Esophagus squamous epithelium (tissue), 4 donors: ENCODE measurements at regions not wholly inside any gene's neighbourhood (a gene's known extent, or its start where the extent isn't known, plus 50 kb on each side); places are given as distances from the start of the nearest gene placed in this dataset.

Experiments used
- POLR2A ChIP-seq, 4 donors: fragments of 450-650 bp; IDR thresholded peaks; one replicate each; pipeline ENCODE4 v1.6.1; 2017; ENCODE audit warnings: antibody characterized with exemption in 4 of 4, mild to moderate bottlenecking in 4 of 4, moderate library complexity in 3 of 4
- TF ChIP-seq, protein P1 (sequence below), 6 experiments: fragments of 450-650 bp in 4 of 6; fragments of 200-600 bp in 2 of 6; sonication (generic) in 2 of 6; IDR thresholded peaks; one replicate each; pipeline ENCODE4 v1.5.1; 2016 to 2019; ENCODE audit warnings: antibody characterized with exemption in 6 of 6, mild to moderate bottlenecking in 4 of 6, moderate library complexity in 4 of 6

DNA sequence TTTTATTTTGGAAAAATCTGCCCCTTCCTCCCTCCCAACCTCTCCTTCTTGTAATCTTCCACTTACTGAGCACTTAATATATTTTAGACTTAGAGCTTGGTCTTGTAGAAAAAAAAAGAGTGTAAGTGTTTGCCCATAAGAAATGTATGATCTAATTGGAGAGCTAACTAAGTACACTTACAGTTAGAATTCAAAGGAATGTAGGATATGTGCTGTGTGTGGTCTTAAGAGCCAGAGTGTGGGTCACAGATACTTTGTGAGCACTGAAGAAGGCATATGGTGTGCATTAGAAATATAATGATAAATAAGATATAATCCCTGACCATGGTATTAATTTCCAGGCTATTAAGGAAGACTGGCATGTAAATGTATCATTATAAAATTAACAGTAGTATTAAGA, 91.8 kb upstream of the ZNF521 start:
- TF ChIP-seq POLR2A (IDR thresholded peaks at IDR 0.05) = no peak
- TF ChIP-seq, protein P1, sequence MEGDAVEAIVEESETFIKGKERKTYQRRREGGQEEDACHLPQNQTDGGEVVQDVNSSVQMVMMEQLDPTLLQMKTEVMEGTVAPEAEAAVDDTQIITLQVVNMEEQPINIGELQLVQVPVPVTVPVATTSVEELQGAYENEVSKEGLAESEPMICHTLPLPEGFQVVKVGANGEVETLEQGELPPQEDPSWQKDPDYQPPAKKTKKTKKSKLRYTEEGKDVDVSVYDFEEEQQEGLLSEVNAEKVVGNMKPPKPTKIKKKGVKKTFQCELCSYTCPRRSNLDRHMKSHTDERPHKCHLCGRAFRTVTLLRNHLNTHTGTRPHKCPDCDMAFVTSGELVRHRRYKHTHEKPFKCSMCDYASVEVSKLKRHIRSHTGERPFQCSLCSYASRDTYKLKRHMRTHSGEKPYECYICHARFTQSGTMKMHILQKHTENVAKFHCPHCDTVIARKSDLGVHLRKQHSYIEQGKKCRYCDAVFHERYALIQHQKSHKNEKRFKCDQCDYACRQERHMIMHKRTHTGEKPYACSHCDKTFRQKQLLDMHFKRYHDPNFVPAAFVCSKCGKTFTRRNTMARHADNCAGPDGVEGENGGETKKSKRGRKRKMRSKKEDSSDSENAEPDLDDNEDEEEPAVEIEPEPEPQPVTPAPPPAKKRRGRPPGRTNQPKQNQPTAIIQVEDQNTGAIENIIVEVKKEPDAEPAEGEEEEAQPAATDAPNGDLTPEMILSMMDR (IDR thresholded peaks at IDR 0.05) = no peak
